GM12878 (cell line): ENCODE measurements at regions not wholly inside any gene's neighbourhood (a gene's known extent, or its start where the extent isn't known, plus 50 kb on each side); places are given as distances from the start of the nearest gene placed in this dataset.

Experiments used
- MYC ChIP-seq: IDR thresholded peaks from 2 replicates; pipeline ENCODE4 v1.6.1; 2011; ENCODE audit warnings: mild to moderate bottlenecking, low read length, moderate library complexity, inconsistent platforms; ENCODE audit not compliant: insufficient read depth, insufficient replicate concordance, insufficient read length, severe bottlenecking
- TAF1 ChIP-seq: IDR thresholded peaks from 2 replicates; pipeline ENCODE4 v1.6.1; 2011; ENCODE audit warnings: mild to moderate bottlenecking, low read depth, low read length, borderline replicate concordance
- ZBED1 ChIP-seq: IDR thresholded peaks from 2 replicates; pipeline ENCODE4 v1.6.1; 2016; ENCODE audit warnings: borderline replicate concordance

DNA sequence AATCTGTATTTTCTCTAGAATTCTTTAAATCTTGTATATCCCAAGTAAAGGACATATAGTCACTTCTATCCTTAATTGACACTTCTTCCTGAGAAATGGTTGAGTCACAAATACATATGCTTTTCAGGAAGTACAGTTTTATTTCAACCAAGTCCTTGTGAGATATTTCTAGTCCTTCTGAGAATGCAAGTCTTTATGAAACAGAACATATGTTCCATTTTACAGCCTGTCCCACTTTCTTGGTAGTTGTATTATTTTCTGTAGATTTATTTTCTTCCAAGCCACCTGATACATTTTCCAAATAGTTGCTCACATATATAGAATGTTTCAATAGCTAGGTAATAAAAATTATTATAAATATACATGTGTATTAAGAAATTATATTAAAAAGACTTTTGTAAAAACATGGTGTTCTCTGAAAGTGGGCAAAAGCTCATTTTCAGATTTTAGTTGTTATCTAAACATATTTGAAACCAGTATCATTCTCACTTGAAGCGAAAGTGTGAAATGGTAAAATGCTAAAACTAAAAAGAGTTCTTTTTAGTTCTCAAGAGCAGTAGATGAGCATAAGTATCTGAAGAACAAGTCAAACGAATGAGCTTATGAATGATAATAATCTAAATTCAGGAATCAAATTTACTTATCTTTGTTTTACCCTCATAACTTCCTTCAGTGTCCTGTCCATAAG, 468.0 kb downstream of the EPHA5 start:
- no peak for TF ChIP-seq ZBED1
- TF ChIP-seq MYC, result no peak
- no peak for TF ChIP-seq TAF1
